Daoy (cell line): ENCODE measurements at regions not wholly inside any gene's neighbourhood (a gene's known extent, or its start where the extent isn't known, plus 50 kb on each side); places are given as distances from the start of the nearest gene placed in this dataset.

ENCODE experiments used
- DNase-seq: peaks from one replicate; pipeline ENCODE4 v3.0.0-alpha.2; 2015; ENCODE audit warnings: low read depth

- no peak for DNase-seq
Measured at GRCh38 chr3:24033818-24034217, 88.7 kb downstream of the NR1D2 start.

DNA sequence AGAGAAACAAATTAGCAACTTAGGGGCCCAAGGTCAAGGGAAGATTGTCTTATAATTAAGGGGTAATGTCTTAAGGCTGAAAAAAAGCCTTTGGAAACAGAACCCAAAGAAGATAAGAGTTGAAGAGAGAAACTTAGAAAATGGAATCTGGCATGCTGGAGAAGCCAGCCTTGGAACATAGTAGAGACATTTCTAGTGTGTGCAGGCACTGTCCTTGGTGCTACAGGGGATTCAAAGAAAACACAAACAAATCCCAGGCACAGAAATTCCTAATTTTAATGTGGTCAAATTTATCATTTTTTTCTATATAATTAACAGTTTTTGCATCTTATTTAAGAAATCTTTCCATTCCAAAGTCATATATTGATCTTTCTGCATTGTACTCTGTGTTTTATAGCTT, 89.4 kb downstream of the NR1D2 start:
- DNase-seq: no peak

DNA sequence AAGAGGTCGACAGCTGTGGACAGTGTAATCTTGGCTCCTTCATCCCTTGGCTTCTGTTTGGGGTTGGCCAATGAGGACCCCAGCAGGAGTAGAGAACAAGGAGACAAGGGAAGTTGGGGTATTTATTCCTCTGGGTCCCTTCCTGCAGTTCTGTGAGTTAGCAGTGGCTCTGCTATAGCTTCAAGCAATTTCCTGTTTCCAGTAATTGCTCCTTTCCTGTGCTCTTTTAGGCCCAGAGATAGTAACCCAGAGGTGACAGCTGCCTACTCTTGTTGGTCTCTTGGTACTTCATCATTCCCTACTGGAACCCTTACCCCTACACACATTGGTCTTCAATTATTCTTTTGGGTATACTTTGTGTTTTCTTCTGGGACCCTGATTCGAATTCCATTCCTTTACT, 92.9 kb downstream of the NR1D2 start:
- no peak for DNase-seq

DNA sequence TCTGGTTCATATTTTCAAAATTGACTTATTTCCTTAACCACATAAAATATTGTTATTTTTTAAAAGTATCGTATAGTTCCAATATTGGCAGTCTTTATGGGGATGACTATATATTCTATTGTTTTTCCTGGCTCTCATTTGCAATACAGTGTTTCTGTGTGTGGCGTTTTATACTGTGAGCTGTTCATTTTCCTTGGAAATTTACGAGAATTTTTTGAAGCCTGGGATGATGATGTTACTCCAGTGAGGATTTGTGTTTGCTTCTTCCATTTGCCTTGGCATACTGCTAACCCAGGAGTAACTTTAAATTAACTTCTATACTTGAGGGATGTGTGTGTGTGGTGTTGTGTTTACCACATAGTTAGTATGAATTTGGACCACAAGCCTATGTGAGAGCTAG, 95.2 kb downstream of the NR1D2 start:
- no peak for DNase-seq

DNA sequence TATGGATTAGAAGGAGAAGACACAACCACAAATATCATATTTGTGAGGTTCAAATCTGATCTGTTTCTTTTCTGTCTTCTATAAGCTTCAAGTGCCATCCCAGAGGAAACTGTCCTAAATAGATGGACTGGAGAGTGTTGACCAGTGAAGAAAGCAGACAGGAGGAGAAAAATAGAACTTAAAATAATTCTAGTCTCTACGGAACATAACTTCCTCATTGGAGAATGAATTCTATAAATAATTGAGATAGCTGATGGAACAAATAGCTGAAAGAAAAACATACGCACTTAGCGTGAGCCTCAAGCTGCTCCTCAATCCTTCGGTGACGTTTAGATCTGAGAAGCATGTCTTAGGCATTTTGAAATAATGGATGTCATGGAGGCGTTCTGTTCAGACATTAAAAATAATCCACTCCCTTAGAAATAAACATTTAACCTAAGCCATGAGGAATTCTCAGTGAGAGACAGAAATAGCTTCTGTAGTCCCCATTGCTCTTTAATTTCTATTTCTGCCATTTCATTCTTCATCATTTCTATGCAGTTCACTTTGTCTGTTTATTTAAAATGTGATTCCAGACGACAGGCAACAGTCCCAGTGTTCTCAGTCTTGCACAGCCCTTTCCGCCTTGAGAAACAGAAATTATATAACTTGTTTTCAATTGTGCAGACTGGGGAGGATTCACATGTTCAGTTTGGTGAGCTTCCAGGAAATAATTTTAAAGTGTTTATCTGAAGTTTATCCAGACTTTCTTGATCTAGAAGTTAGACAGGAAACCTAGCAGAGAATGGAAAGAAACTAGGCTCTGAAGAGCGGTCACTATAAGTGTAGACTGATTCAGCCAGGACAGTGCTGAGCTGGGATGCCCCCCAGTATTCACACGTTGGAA, 97.3 kb downstream of the NR1D2 start:
- DNase-seq: no peak

DNA sequence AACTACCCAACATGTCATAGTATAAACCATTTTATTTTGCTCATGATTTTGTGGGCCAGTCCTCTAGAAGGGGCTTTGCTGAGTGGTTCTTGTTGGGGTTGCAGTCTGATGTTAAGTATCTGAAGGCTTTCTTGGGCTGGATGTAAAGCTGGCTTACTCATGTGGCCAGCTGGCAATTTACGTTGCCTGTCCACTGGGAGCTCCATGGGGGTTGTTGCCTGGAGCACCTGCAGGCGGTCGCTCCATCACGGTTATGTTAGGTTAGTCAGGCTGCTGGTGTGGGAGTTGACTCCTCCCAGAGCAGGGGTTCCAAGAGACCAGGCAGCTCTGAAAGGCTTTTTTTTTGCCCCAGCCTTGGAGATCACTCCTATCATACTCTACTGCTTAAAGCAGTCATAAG, 98.1 kb downstream of the NR1D2 start:
- DNase-seq: no peak

DNA sequence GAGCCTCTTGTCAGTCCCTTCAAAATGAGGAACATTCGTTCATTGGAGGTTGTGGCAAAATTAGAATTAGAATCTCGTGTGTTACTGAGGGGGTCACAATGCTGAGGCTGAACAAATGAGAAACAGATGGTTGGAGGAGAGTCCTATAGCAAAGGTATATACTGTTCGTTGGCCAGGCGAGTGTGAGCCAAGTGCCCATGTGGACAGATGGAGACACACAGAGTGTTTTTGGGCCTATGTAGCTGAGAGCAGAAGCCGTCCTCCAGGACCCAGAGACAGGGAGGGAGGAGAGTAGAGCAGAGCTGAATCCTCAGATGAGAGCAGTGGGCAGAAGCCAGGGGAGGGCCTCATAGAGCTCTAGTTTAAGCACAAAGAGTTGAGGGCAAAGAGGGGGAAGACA, 98.9 kb downstream of the NR1D2 start:
- no peak for DNase-seq

DNA sequence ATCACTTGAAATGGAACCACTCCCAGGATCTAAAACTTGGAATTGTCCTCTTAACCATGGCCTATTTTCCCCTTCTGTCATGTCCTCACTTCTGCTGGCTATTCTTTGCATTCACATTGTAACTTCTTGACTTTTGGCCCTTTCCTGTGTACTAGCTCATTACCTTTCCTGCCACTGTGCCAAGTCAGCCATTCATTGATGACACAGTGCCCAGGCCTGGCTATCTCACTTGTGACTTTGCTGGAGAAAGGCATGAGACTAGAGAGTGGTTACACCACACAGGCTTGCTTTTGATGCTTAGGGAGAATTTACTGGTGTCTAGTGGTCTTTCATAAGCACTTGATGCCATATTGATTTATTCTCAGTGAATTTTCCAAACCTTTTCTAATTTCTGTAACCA, 101.1 kb downstream of the NR1D2 start:
- no peak for DNase-seq

DNA sequence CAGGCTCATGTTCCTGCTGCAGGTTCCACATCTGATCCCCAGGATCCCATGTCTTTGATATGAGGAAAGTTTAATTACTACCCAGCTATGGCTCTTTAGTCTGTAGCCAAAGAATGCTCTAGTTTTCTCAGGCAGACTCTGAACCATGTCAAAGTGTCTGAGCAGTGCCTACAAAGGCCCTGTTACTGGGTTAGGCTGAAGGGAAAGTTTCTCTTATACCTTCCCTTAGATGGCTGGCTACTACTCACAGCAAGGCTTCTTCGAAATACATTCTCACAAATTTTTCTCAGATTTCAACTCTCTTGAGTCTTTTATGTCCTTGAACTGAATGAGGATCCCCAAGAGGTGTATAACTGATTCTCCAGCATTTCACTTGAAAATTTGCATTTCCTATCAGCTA, 102.4 kb downstream of the NR1D2 start:
- no peak for DNase-seq

- no peak for DNase-seq
Measured at GRCh38 chr3:24048843-24049242, 103.8 kb downstream of the NR1D2 start.

DNA sequence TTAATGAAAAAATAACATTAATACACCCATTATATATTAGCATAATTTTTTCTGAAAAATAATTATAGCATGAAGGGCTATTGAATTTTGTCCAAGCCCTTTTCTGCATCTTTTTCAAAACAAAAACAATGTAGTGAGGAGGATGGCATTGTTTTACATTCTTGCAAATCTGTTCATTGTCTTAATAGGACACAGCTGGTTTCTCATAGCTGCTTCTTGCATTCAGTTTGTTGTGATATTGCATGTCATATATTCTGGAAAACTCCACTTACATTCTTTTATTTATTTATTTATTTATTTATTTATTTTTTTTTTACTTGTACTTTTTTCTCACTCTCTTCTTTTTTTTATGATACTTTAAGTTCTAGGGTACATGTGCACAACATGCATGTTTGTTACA, 107.4 kb downstream of the NR1D2 start:
- no peak for DNase-seq

DNA sequence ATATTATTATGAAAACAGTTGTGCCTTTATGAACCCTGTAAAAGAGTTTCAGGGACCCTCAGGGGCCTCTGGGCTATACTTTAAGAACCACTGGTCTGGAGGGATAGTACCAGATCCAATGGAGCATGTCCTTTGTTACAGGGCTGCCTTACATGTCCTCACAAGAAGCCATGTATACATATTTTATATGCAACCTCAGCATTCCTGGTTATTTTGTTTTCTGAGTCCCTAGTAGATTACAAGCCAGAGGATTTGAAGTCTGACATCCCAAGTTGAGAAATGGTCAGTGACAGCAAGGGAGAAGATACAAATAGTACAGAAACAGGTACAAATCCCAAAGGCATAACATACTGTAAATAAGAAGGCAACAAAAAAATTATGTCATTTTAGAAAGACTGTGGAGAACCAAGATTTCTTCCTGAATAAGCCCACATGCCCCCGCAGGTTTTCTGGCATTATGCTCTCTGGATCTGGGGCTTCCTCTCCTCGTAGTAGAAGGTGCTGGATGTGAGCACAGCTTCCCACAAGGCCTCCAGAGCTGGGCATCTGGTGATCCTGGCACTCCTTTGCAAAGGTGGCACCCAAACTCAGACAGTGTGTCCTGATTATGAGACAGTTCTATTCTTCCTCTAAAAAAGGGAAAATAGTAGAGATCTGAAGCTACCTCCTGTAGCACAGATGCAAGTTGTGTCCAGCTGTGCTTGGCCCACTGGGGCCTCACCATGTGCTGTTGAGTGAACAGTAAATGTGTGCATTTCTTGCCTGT, 114.0 kb downstream of the NR1D2 start:
- DNase-seq: no peak

- DNase-seq: peak; percentile 55
Measured at GRCh38 chr3:24060055-24060454, 115.0 kb downstream of the NR1D2 start.

DNA sequence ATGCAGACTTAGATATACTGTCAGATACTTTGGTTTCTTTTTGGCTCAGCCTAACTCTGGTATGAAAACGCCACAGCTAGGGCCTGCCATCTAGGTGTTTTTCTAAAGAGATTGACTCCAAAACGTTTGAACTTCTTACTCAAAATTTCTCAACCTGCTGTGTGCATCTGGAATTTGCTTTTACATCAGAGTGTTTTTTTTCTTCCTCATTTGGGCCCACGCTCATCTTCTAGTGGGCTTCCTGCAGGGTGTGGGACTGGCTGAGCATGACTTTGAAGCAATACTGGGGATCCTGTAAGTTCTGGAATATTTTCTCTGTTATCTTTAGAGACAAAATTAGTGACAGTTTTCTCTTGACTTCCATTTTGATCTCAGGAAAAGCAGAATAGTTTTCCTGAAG, 117.8 kb downstream of the NR1D2 start:
- no peak for DNase-seq
